H1 (cell line): ENCODE measurements at regions not wholly inside any gene's neighbourhood (a gene's known extent, or its start where the extent isn't known, plus 50 kb on each side); places are given as distances from the start of the nearest gene placed in this dataset.

ENCODE experiments used
- CREB1 ChIP-seq: IDR thresholded peaks from 2 replicates; pipeline ENCODE4 v1.6.1; 2012; ENCODE audit warnings: inconsistent platforms
- SAP30 ChIP-seq: fragments of 300-600 bp; sonication (generic); IDR thresholded peaks from 2 replicates; pipeline ENCODE4 v1.7.1; 2012; ENCODE audit warnings: low read length, moderate library complexity, mild to moderate bottlenecking, inconsistent platforms; ENCODE audit not compliant: insufficient read depth, insufficient replicate concordance
- ZNF274 ChIP-seq: IDR thresholded peaks from 2 replicates; pipeline ENCODE4 v1.7.0; 2012; ENCODE audit warnings: low read length, borderline replicate concordance; ENCODE audit errors: extremely low read depth
- TF ChIP-seq, protein P1 (sequence below): IDR thresholded peaks from 2 replicates; pipeline ENCODE4 v1.6.1; 2011; ENCODE audit warnings: low read depth, mild to moderate bottlenecking, low read length; ENCODE audit not compliant: insufficient read depth

DNA sequence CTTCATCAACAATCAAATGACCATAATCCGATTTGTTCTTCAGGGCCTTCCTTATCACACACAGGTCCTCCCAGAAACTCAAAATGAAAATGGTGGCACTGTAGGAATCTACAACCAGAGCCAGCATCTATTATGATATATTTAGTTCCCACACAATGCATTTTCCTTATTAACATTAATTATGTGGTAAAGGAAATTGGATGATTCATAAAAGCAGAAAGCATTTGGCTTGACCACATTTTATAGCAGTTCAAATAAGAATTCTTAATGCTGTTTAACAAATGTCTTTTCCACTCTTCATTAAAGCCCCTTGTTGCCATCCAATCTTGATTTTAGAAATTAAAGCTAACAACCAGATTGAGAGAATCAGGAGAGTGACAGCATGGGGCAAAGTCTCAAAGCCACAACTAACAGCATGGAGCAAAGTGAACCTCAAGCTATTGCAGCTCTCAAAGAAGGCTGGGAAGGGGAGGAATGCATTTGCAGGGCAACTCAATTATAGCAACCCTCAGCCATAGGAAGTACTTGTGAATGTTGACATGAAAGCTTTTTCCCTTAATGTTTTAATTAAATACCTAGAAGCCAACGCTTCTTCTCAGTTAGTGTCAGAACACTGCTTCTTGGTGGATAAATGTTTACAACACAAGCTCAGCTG, 549.1 kb downstream of the NXPH1 start (continued):
- TF ChIP-seq, protein P1, sequence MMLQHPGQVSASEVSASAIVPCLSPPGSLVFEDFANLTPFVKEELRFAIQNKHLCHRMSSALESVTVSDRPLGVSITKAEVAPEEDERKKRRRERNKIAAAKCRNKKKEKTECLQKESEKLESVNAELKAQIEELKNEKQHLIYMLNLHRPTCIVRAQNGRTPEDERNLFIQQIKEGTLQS: no peak
- TF ChIP-seq SAP30 (no peak), CREB1 (no peak), ZNF274 (no peak)
